GM06990 (cell line): ENCODE measurements at regions not wholly inside any gene's neighbourhood (a gene's known extent, or its start where the extent isn't known, plus 50 kb on each side); places are given as distances from the start of the nearest gene placed in this dataset.

ENCODE experiments used
- DNase-seq: peaks from one replicate; pipeline ENCODE4 v3.0.0-alpha.2; 2011; ENCODE audit not compliant: insufficient read length; ENCODE audit errors: extremely low read depth
- H3K27me3 ChIP-seq: replicated peaks from 2 replicates; pipeline ENCODE4 v1.6.0; 2011; ENCODE audit warnings: low read length; ENCODE audit not compliant: control insufficient read depth, insufficient read depth
- H3K36me3 ChIP-seq: 2 replicates; pipeline ENCODE4 v1.5.1; 2011; ENCODE audit warnings: low read length; ENCODE audit not compliant: control insufficient read depth, insufficient read depth
- H3K4me3 ChIP-seq: replicated peaks from 2 replicates; pipeline ENCODE4 v1.5.1; 2011; ENCODE audit warnings: low read depth, mild to moderate bottlenecking, control low read depth, low read length
- TF ChIP-seq, protein P1 (sequence below): IDR thresholded peaks from 2 replicates; pipeline ENCODE4 v1.5.1; 2011; ENCODE audit warnings: low read length, control low read depth, mild to moderate bottlenecking, inconsistent platforms; ENCODE audit not compliant: insufficient read depth, poor library complexity, severe bottlenecking

DNA sequence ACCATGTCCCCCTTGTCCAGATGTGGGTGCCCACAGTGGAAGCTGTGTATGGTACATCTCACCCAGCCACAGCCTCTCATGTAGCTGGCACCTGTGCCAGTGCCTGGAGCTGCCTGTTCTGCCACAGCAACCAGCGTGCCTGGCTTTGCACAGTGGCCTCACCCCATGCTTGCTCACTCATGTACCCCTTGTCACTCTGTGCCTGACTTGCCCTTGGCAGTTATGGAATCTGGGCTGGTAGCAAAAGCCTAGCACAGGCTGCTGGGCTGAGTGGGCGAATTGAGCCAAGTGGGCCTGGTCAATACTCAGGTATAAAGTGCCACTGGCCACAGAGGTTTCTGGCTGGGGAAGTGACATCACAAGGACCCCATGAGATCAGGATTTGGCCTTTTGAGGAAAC, 264.2 kb downstream of the INSC start:
- H3K36me3 ChIP-seq: no peaks in the 10 kb centered on the region
- H3K4me3 ChIP-seq: no peak overlapping the region
- H3K27me3 ChIP-seq: no peaks in the 10 kb centered on the region
- DNase-seq: no peak
- TF ChIP-seq, protein P1, sequence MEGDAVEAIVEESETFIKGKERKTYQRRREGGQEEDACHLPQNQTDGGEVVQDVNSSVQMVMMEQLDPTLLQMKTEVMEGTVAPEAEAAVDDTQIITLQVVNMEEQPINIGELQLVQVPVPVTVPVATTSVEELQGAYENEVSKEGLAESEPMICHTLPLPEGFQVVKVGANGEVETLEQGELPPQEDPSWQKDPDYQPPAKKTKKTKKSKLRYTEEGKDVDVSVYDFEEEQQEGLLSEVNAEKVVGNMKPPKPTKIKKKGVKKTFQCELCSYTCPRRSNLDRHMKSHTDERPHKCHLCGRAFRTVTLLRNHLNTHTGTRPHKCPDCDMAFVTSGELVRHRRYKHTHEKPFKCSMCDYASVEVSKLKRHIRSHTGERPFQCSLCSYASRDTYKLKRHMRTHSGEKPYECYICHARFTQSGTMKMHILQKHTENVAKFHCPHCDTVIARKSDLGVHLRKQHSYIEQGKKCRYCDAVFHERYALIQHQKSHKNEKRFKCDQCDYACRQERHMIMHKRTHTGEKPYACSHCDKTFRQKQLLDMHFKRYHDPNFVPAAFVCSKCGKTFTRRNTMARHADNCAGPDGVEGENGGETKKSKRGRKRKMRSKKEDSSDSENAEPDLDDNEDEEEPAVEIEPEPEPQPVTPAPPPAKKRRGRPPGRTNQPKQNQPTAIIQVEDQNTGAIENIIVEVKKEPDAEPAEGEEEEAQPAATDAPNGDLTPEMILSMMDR: no peak

DNA sequence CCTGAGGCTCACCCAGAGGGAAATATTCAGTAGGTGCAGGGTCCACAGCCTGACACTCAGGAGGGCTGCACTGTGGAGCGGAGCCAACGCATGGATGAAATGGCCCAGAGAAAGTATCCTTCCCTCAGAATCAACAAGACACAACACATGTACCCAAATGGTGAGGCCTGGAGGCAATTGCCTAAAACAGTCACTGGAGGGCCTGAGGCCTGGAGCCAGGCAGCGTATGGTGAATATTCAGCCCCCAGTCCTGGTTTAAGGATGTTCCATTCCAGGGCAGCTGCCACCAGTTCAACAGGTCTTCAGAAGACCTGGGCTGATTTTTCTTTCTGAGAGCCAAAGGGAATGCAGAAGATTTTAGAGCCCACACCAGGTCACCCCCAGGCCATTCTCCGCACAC, 264.8 kb downstream of the INSC start:
- Histone ChIP-seq H3K27me3 (no peaks in the 10 kb centered on the region), H3K36me3 (no peaks in the 10 kb centered on the region), H3K4me3 (no peak overlapping the region)
- TF ChIP-seq, protein P1: no peak
- DNase-seq: no peak

DNA sequence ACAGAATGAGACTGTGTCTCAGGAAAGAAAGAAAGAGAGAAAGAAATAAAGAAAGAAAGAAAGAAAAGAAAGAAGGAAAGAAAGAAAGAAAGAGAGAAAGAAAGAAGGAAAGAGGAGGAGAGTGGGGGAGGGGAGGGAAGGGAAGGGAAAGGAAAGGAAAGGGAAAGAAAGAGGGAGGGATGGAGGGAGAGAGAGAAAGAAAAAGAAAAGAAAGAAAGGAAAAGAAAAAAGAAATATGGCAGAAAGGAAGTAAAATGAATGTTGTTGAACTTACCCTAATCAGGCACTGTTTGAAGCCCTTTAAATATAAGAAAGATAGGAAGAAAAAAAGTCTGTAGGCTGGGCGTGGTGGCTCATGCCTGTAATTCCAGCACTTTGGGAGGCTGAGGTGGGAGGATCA, 276.1 kb downstream of the INSC start:
- no peaks in the 10 kb centered on the region for H3K27me3 ChIP-seq
- DNase-seq: no peak
- H3K4me3 ChIP-seq: no peak overlapping the region
- H3K36me3 ChIP-seq: no peaks in the 10 kb centered on the region
- TF ChIP-seq, protein P1: no peak

DNA sequence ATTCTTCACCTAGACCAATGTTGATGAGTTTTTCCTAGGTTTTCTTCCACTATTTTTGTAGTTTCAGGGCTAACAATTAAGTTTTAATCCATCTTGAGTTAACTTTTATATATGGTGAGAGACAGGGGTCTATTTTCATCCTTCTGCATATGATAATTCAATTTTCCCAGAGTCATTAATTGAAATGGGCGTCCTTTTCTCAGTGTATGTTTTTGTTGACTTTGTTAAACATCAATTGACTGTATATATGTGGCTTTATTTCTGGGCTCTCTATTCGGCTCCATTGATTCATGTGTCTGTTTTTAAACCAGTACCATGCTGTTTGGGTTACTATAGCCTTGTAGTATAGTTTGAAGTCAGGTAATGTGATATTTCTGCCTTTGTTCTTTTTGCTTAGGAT, 282.1 kb downstream of the INSC start:
- no peaks in the 10 kb centered on the region for H3K36me3 ChIP-seq
- no peaks in the 10 kb centered on the region for H3K27me3 ChIP-seq
- H3K4me3 ChIP-seq: no peak overlapping the region
- TF ChIP-seq, protein P1: no peak
- no peak for DNase-seq

DNA sequence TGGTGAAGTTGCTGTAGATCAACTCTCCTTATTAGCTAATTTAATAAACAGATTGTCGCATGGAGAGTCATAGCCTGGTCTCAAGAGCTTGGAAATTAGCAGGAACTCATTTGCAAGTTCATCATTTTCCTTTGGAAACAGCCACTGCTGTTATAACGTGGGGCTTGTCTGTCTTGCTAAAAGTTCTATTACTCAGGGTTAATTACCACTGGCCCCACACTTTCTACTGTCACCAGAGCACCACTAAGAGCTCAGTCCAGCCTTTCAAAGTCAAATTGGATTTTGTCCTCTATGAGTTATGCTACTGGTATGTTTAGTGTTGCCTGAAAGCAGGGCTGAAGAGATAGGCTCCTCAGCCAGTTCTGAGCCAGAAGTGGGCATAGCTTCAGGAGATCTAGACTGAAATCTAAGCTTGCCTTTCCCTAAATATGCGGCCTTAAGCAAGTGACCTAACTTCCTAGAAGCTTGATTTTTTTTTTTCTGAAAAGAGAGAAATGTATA, 292.2 kb downstream of the INSC start:
- DNase-seq: no peak
- Histone ChIP-seq H3K4me3 (no peak overlapping the region), H3K36me3 (no peaks in the 10 kb centered on the region), H3K27me3 (no peaks in the 10 kb centered on the region; the same call in 1 of the 2 replicates)
- TF ChIP-seq, protein P1: no peak

DNA sequence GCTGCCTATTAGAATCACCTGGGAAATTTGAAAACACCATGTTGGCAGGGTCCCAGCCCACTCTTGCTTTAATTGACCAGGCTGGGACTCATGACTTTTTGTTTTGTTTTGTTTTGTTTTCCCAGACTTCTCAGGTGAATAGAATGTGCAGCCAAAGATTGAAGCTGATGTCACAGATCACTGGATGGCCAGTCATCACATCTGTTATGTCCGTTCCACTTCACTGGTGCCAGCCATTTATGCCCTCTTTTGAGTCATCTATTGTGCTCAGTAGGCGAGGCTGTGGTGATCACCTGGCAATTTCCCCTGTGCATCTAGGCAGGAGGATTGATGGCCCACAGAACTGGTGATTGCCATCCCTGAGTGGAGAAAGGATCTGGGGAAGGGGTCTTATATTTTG, 297.3 kb downstream of the INSC start:
- Histone ChIP-seq H3K27me3 (no peaks in the 10 kb centered on the region; the same call in 1 of the 2 replicates), H3K4me3 (no peak overlapping the region), H3K36me3 (no peaks in the 10 kb centered on the region)
- TF ChIP-seq, protein P1: no peak
- DNase-seq: peak; percentile 2
